ENCODE measurements at regions not wholly inside any gene's neighbourhood (a gene's known extent, or its start where the extent isn't known, plus 50 kb on each side); places are given as distances from the start of the nearest gene placed in this dataset.

DNA sequence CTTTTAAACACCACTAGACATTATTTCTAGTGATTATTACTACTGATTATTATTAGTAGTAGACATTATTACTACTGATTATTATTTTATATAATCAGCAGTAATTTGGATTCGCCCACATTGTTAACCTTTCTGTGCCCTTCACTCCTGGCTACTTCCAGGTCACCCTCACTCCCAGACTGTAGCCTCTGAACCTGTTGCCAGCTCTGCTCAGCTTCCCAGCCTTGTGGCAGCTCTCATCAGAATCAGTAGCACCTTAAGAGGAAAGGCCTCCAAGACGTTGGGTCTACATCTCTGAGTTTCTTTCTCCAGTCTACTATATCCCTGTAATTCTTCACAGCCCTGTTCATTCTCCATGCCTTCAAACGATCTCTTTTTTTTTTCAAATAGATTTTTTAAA is 137.0 kb downstream of the KATNIP start:
- DNase-seq, result no peak

DNA sequence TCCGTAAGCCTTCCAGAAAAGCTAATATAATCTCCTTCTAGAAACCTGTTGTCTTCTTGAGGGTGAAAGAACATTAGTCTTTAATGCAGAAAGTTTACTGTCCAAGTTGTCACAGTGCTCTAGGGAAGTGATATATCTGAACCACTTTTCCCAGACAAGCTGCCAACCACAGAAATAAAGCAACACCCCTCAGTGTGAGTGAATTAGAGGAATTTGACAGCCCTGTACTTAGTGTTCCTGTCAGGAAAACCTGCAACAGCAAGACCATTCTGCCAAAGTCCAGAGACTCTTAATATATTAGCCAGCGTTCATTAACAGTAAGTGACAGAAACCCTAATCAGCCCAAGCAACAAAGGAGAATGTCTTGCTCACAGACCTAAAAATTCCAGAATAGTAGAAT is 137.7 kb downstream of the KATNIP start:
- no peak for DNase-seq

DNA sequence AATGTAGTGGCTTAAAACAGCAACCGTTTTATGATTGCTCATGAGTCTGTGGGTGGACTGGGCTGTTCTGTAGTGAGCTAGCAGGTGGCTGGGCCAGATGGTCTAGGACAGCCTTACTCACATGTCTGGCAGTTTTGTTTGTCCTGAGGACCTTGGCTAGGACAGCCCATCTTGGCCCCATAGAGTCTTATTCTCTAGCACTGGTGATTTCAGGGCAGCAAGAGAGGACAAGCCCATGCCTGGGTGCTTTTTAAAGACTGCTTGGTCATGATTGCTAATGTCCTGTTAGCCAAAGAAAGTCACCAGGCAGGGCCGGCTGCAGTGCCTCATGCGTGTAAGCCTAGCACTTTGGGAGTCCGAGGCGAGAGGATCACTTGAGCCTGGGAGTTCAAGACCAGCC is 139.8 kb downstream of the KATNIP start:
- no peak for DNase-seq

DNA sequence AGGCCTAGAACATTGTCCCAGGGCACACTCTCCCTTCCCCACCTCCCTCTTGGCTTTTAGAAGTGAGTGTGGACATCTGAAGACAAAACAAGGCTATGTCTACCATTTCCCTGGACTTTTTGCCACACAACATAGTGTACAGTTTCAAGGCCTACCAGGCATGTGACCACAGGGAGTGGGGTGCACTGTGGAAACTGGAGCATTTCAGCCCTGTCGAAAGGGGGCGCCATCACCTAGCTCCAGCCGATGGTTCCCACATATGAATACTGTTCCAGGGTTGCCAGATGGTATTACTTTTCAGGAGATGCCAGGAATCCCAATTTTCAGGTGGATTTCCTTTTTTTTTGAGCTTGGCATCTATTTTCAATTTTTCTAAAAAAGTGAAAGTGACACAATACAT is 140.7 kb downstream of the KATNIP start:
- DNase-seq, result no peak

DNA sequence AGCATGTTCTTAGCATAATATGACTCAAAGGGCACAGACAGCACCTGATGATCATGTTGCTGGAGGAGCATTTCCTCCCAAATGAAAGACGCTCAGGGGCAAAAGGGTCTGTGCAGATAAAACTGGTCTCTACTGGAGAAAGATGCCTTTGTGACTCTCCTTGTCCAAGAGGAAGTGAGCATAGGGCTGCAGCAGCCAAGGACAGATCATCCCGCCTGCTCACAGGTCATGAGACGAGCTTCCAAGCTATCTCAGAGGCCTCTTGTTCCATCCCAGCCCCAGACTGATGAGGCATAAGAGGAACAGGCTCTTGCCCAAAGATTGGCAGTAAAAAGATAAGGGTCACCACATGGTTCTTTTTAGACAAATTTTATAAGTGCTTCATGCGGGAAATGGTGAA is 141.8 kb downstream of the KATNIP start:
- DNase-seq, result no peak

DNA sequence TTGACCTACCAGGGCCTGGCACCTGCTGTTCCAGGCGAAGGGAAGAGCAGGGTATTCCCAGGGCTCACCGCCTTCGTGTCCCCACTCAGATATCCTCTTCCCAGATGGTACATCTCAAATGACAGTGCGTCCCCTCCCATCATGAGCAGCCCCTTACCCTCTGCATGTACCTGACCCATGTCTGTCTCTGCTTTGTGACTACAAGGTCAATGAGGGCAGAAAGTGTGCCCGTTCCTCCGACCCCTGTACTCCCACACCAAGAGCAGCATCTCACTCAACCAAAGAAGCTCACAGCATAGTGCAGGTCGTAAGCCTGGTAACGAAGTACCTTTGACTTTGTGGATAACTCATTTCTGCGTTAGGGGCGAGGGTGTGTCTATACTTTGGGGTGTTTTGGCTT is 142.6 kb downstream of the KATNIP start:
- no peak for DNase-seq

DNA sequence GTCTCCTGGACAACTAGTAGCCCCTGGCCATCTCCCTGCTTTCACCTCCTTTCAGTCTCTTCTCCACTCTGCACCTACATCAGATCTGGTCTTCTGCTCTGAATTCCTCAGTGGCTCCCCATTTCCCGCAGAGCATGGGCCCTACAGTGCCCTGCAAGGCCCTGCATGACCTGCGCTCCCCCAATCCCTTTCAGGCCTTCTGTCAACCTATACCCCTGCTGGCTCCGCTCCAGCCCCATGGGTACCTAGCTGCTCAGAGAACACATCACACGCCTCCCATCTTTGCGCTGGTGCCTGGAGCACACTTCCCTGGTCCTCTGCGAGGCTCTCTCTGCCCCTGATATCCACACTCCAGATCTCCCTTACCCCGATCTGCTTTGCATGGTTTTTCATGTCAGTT is 145.2 kb downstream of the KATNIP start:
- no peak for DNase-seq

DNA sequence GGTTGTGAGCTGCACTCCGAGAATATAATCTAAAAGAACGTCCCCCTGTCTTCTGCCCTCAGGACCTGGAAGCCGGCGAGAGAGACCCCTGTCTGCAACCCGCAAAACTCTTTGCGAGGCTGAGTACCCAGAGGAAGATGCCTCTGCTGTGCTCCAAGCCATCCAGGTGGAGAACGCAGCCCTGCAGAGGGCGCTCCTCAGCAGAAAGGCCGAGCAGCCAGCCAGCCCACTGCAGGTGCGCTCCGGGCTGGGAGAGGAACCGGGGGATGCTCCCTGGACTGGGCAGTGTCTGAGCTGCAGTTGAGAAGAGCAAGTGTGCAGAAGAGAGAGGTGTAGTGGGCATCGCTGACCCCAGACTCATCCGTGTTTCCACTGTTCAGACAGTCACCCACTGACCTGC is 148.3 kb downstream of the KATNIP start:
- DNase-seq, result no peak

DNA sequence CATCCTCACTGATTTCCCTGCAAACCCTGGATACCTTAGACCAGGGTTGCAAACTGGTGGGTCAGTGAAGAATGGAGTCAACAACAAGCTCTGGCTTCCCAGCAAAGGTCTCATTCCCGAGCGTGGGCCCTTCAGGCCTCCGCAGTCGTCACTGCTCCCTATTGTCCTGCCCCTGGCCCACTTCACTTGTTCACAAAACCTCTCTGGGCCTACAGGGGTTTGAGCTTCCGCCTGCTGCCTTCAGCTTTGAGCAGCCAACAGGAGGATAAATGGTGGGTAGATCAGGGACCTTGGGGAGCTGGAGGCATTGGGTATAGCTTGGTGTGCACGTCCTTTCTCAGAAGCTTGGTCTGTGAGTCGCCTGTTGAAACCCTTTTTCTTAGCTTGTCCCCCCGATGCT is 148.8 kb downstream of the KATNIP start:
- DNase-seq, result no peak

DNA sequence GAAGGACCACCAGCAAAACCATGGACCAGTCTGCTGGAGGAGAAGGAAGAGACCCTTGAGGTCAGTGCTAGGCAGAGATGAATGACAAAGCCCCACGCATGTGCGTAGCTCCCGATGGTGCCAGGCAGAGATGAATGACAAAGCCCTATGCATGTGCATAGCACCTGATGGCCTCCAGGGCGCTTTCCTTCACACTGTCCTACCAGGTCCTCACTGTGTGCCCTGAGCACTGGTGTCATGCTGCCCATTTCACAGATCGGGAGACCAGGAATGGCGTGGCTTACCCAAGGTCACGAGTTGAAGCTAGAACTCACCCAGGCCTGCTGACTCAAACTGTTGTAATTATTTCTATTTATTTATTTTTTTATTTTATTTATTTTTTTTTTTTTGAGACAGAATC is 149.6 kb downstream of the KATNIP start:
- DNase-seq, result no peak

DNA sequence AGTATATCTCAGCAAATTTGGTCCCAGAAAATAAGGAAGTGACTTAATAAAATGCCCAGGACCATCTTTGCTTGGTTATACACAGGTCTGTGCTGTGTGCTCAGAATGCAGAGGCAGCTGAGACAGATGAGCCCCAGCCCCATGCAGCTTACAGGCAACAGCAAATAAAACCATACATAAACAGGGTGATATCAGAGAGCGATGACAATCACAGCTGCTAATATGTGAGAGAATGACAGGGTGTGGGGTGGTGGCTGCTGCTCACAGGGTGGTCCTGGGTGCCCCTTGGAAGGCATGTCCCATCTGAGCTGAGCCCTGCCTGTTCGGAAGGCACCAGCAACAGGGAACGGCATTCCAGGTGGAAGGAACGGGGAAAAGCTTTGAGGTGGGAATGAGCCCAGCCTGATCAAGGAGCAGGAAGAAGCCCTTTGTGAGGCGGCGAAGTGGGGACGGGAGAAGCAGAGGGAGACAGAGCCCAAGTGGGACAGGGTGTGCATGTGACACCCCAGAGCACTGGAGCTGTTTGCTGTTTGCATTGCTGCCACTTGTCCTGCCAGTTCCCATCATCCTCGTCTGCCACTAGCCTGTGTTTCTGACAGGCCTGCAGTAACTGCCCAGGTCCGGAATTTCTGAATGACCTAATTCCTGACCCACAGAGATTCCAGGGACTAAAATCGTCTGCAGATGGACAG is 150.5 kb downstream of the KATNIP start:
- no peak for DNase-seq

DNA sequence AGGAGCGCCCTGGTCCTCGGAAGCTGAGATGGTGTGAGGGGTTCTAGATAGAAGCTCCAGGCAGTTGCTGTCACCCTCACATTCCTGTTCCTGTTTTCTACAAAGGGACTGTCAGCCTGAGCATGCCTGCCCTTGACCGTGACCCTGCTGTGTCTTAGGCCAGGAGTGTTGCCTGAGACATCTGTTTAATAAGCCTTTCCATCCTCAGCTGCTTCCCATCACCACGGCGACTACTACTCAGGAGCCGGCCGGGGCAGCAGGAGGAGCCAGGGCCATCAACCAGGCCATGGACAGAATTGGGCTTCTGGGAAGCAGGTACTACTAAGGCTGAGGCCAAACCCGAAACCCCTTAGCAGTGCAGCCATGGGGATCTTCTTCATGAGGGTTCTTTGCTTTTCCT is 151.4 kb downstream of the KATNIP start:
- DNase-seq, result no peak

DNA sequence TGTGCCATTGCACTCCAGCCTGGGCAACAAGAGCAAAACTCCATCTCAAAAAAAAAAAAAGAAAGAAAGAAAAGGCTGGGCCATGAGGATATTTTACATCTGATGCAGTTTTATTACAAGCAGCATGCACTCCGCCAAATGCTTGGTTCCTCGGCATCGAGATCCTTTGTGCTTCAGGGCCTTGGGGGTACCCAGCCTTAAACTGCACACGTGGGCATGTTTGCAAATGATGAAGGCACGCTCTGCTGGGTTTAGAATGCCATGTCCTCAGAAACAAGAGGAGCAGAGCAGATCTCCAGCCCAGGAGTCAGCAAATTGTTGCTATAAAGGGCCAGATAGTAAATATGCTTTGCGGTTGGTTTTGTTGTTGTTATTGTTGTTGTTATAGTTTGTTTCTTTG is 153.2 kb downstream of the KATNIP start:
- no peak for DNase-seq

DNA sequence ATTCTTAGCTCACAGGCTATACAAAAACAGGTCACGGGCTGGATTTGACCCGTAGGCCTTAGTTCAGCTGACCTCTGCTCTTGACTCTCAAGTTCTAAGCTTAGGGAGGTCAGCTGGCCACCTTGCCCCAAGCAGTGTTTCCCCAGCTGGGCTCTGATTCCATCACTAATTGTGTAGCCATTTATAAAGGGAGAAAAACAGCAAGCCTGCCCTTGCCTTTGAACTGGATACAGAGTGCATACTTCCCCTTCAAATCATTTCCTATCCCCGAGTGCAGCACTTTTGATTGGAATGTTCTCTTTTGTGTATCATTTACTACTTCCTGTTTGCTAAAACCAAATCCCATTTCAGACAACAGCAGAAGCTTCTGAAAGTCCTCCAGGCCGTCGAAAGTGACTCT is 153.6 kb downstream of the KATNIP start:
- DNase-seq, result no peak

DNA sequence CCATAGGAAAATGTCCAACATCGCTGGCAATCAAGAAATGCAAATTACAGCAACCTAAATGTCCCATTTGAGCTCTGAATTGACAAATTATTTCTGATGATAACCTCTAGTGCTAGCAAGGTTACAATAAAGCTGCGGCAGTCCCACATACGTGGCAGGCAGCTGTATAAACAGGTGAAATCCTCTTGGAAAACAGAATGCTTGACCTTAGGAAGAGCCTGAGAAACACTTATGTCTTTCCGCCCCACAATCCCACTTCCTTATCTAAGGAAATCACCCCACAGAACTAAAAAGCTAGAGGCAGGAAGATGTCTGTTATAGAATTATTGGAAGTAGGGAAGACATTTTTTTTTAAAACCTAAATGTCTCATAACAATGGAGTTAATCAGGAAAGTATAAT is 154.3 kb downstream of the KATNIP start:
- DNase-seq, result no peak

DNA sequence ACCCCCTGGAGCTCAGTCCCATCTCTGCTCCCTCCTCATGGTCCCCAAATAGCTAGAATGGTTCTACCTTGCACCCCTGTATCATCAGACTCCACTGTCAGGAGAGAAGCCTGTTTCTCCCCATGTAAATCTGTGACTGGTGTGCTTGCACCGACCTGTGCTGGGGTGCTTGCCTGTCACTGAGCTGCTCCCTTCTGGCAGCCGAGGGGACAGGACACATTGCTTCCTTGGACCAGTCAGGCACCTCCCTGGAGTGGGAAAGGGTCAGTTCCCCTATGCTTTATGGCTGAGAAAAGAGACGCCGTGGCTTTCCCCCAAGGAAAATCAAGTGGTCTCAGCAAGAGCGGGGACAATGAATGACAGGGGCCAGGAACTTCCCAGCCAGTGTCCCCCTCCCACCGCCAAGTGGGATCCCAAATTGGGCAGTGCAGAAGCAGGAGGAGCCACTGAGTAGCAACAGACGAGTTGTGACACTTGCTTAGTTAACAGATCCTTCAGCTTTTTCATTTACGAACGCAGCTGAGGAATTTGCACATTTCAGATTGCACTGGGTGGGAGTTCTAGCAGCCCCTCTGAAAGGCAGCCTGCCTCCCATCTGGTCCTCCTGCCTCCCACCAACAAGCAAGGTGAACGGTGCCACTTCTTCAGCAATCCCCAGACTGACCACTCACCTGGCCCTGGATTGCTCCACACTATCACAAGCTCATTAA is 156.4 kb downstream of the KATNIP start:
- DNase-seq, result no peak

DNA sequence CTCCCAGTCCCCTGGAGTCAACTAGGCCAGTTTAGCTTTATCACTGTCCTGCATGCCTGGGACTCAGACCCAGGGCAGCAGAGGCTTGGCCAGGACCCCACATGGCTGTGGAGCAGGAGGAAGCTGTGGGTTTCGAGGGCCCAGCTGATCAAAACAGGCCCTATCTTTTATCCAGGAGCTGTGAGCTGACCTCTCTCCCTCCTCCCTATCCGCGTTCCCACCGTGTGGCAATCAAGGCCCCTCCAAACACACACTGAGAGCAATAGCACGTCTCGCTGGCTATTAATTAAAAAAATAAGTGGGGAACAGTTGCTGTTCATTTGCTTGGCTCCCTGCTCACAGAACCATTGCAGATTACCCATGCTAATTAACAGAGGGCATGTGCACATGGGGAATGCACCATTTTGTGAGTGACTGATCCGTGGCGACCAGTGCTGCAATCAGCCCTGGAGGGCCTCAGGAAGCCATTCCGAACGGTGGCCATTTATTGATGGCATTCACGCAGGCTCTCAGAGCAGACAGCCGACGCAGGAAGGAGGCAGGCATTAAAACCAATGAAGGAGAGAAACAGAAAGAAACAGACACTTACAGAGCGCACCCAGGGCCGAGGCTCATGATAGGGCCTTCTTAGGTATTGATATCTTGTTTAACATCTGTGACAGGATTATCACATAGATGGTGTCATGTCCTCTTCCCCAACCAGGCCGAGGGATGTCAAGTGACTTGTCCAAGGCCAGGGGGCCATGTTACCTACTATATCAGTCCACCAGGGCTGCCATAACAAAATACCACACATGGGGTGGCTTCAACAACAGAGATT is 157.1 kb downstream of the KATNIP start:
- no peak for DNase-seq

DNA sequence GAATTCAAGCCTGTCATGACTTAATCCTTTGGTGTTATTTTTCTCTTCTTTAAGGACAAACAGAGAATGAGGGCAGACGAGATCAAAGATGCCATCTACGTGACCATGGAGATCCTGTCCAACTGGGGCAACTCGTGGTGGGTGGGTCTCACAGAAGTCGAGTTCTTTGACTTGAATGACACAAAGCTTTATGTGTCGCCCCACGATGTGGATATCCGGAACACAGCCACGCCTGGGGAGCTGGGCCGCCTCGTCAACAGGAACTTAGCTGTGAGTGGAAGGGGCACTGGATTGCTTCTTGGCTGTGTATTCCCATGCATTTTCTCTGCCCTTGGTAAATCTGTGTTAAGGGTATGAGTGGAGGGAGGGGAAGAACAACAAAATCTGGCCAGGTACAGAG is 158.7 kb downstream of the KATNIP start:
- no peak for DNase-seq

DNA sequence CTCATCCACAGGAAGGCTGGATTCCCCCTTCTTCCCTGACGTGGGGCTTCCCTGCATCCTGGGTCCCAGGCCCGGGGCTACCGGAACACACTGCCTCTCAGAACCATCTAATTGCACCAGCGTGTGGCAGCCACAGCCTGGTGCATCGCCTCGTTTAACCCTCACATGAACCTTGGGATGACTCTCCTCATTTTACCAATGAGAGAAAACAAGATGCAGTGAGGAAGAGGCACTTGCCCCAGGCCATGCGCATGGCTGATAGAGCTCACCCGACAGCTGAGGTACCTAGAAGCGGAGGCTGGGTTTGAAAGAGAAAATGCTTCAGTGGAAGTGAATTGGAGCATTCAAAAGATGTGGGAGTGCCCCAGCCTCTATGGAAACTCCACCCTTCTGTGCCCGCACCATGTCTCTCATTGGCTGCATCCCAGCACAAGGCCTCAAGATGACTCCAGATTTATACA is 162.3 kb downstream of the KATNIP start:
- DNase-seq, result no peak

DNA sequence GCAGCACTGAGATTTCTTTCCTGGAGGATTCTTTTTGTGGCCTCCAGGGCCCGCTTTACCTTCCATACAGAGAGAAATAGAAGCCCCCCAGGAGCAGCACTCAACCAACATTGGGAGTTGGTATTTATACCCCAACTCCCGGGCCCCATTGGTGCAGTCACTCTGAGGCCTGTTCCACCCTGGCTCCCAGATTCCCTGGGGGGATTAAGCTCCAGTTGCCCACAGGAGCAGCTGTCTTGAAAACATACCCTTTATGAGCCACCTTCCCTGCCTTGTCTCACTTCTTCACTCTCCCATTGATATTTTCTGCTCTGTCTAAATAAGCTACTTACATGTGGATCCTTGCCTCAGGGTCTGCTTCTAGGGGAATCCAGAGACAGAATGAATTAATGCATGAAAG is 167.8 kb downstream of the KATNIP start:
- no peak for DNase-seq

DNA sequence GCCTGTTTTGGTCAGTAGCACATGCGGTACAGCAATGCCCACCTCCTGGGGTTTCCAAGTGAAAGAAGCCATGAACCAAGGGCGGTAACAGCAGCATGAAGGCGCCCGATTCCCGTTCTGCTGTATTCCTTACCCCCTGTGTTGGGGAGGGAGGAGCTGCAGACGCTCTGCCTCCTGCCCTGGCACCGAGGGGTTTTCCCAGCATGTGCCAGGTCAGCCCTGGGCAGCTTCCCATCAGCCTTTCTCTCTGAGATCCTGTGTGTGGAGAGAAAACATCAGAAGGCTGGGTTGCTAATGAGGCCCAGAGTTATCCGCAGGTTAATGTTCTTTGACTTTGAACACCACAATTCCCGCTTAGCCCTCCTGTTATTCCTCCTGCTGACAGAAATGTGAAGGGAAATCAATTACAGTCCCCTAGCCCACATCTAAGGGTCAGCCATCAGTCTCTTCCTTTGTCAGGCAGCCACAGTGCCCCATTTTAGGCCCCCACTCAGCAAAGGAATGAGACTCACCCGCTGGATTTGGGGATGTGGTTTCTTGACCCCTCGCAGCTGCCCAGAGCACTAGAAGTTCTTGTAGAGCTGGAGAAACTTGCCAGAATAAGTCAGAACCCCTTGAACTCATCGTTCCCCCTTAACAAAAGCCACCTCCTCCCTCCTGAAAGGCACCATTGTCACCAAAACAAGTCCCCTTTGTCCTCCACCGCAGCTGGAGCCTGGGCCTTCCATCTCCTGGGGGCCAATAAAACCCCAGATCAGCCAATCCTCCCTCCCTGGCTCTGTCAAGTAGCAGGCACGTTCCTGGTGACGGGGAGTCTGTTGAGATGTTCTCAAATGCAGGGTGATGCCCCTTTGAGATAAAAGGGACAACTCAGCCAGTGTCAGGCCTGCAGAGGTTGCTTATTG is 168.5 kb downstream of the KATNIP start:
- no peak for DNase-seq

DNA sequence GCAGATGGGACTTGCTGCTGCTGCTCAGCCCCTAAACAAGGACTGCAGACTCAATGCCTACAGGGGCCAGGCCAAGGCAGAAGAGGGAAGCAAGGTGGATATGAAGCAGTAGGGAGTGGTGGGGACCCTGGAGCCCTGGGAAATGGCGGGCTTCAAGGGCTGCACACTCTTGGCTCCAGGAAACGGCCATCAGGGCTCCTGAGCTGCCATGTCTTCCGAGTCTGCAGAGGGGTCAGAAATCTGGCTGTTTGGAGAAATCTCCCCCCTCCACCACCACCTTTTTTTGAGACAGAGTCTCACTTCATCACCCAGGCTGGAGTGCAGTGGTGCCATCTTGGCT is 169.1 kb downstream of the KATNIP start:
- DNase-seq, result no peak

All from fibroblast of upper back skin (primary cell).